ENCODE measurements at regions not wholly inside any gene's neighbourhood (a gene's known extent, or its start where the extent isn't known, plus 50 kb on each side); places are given as distances from the start of the nearest gene placed in this dataset.

- Histone ChIP-seq H3K27me3 (ENCODE audit: insufficient read depth, low read depth, low read length) (no peaks in the 10 kb centered on the region), H3K27ac (ENCODE audit: low read length) (no peak overlapping the region), H3K9me3 (ENCODE audit: low read length) (no peaks in the 10 kb centered on the region), H3F3A (ENCODE audit: insufficient read depth, low read length, poor library complexity, severe bottlenecking) (no peaks in the 10 kb centered on the region), H3K4me3 (ENCODE audit: low read length) (no peak overlapping the region), H3K9me2 (ENCODE audit: insufficient read depth, low read length) (no peaks in the 10 kb centered on the region), H3K4me2 (ENCODE audit: low read length) (no peak overlapping the region), H2AFZ (ENCODE audit: low read depth, low read length) (no peak overlapping the region), H3K9ac (ENCODE audit: low read length) (no peak overlapping the region), H3K79me2 (replicated peaks; ENCODE audit: insufficient read depth, low read length) (no peaks in the 10 kb centered on the region), H3K36me3 (ENCODE audit: insufficient read depth, low read length) (no peaks in the 10 kb centered on the region), H4K20me1 (ENCODE audit: insufficient read depth) (no peaks in the 10 kb centered on the region)
- TF ChIP-seq EP300 (conservative IDR thresholded peaks at IDR 0.05; ENCODE audit: poor library complexity, severe bottlenecking) (no peak), MXI1 (conservative IDR thresholded peaks at IDR 0.05; ENCODE audit: poor library complexity, severe bottlenecking) (no peak), SMC3 (conservative IDR thresholded peaks at IDR 0.05; ENCODE audit: poor library complexity) (no peak), TAF1 (IDR thresholded peaks at IDR 0.05; ENCODE audit: low read depth) (no peak), CTCF (IDR thresholded peaks at IDR 0.05; ENCODE audit: poor library complexity, severe bottlenecking) (no peak), EZH2 (IDR thresholded peaks at IDR 0.05; ENCODE audit: borderline replicate concordance, insufficient read depth, low read length, poor library complexity, severe bottlenecking) (no peak), RAD21 (conservative IDR thresholded peaks at IDR 0.05) (no peak), POLR2AphosphoS5 (IDR thresholded peaks at IDR 0.05) (no peak)
- TF ChIP-seq, protein P1, sequence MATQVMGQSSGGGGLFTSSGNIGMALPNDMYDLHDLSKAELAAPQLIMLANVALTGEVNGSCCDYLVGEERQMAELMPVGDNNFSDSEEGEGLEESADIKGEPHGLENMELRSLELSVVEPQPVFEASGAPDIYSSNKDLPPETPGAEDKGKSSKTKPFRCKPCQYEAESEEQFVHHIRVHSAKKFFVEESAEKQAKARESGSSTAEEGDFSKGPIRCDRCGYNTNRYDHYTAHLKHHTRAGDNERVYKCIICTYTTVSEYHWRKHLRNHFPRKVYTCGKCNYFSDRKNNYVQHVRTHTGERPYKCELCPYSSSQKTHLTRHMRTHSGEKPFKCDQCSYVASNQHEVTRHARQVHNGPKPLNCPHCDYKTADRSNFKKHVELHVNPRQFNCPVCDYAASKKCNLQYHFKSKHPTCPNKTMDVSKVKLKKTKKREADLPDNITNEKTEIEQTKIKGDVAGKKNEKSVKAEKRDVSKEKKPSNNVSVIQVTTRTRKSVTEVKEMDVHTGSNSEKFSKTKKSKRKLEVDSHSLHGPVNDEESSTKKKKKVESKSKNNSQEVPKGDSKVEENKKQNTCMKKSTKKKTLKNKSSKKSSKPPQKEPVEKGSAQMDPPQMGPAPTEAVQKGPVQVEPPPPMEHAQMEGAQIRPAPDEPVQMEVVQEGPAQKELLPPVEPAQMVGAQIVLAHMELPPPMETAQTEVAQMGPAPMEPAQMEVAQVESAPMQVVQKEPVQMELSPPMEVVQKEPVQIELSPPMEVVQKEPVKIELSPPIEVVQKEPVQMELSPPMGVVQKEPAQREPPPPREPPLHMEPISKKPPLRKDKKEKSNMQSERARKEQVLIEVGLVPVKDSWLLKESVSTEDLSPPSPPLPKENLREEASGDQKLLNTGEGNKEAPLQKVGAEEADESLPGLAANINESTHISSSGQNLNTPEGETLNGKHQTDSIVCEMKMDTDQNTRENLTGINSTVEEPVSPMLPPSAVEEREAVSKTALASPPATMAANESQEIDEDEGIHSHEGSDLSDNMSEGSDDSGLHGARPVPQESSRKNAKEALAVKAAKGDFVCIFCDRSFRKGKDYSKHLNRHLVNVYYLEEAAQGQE (IDR thresholded peaks at IDR 0.05; ENCODE audit: borderline replicate concordance): no peak
Measured at GRCh38 chr1:227449741-227450441, 113.5 kb upstream of the ZNF678 start.

DNA sequence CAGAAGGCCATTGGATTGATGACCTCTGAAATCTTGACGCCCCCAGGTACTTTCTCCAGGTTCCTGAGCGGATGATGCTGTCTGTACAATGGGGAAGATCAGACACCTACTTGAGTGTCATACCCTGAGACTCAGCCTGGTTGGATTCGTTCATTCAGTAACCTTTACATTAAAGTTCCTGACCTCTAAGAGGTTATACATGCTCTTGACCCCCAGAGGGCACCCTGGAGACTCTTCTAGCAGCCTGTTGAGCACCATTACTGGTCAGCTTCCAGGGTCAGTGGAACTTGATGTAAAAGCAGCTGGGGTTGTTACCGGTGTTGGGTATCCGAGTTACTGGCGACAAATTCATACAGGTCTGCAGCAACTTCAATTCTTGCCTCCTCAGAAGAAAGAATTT lies 114.3 kb upstream of the ZNF678 start:
- Histone ChIP-seq H2AFZ (ENCODE audit: low read depth, low read length) (no peak overlapping the region), H3K9ac (ENCODE audit: low read length) (no peak overlapping the region), H3F3A (ENCODE audit: insufficient read depth, low read length, poor library complexity, severe bottlenecking) (no peaks in the 10 kb centered on the region), H3K9me2 (ENCODE audit: insufficient read depth, low read length) (no peaks in the 10 kb centered on the region), H3K4me2 (ENCODE audit: low read length) (no peak overlapping the region), H4K20me1 (ENCODE audit: insufficient read depth) (no peaks in the 10 kb centered on the region), H3K4me3 (ENCODE audit: low read length) (no peak overlapping the region), H3K36me3 (ENCODE audit: insufficient read depth, low read length) (no peaks in the 10 kb centered on the region), H3K9me3 (ENCODE audit: low read length) (no peaks in the 10 kb centered on the region), H3K27me3 (ENCODE audit: insufficient read depth, low read depth, low read length) (no peaks in the 10 kb centered on the region), H3K27ac (ENCODE audit: low read length) (no peak overlapping the region), H3K79me2 (replicated peaks; ENCODE audit: insufficient read depth, low read length) (no peaks in the 10 kb centered on the region)
- TF ChIP-seq POLR2AphosphoS5 (IDR thresholded peaks at IDR 0.05) (no peak), CTCF (IDR thresholded peaks at IDR 0.05; ENCODE audit: poor library complexity, severe bottlenecking) (no peak), EP300 (conservative IDR thresholded peaks at IDR 0.05; ENCODE audit: poor library complexity, severe bottlenecking) (no peak), RAD21 (conservative IDR thresholded peaks at IDR 0.05) (no peak), MXI1 (conservative IDR thresholded peaks at IDR 0.05; ENCODE audit: poor library complexity, severe bottlenecking) (no peak), TAF1 (IDR thresholded peaks at IDR 0.05; ENCODE audit: low read depth) (no peak), EZH2 (IDR thresholded peaks at IDR 0.05; ENCODE audit: borderline replicate concordance, insufficient read depth, low read length, poor library complexity, severe bottlenecking) (no peak), SMC3 (conservative IDR thresholded peaks at IDR 0.05; ENCODE audit: poor library complexity) (no peak)
- TF ChIP-seq, protein P1 (IDR thresholded peaks at IDR 0.05; ENCODE audit: borderline replicate concordance): no peak

Measured in neural cell (in vitro differentiated cells).